Epithelial cell of proximal tubule (primary cell): ENCODE measurements at regions not wholly inside any gene's neighbourhood (a gene's known extent, or its start where the extent isn't known, plus 50 kb on each side); places are given as distances from the start of the nearest gene placed in this dataset.
A peak's percentile ranks its signal among the peaks of the same experiment; 100 is the strongest.
"Not testable (repeated sequence)": the region's sequence is repeated elsewhere in the genome, so short reads cannot be mapped to it uniquely, and the experiment has no call there.

Experiments
- DNase-seq: peaks from one replicate; pipeline ENCODE4 v3.0.0-alpha.2; 2011; ENCODE audit warnings: low read depth
- H3K4me3 ChIP-seq: 2 replicates; pipeline ENCODE4 v1.5.1; 2011; ENCODE audit warnings: low read depth, mild to moderate bottlenecking, low read length
- TF ChIP-seq, protein P1 (sequence below): conservative IDR thresholded peaks from 2 replicates; pipeline ENCODE4 v1.5.1; 2012; ENCODE audit warnings: low read depth, mild to moderate bottlenecking, low read length

DNA sequence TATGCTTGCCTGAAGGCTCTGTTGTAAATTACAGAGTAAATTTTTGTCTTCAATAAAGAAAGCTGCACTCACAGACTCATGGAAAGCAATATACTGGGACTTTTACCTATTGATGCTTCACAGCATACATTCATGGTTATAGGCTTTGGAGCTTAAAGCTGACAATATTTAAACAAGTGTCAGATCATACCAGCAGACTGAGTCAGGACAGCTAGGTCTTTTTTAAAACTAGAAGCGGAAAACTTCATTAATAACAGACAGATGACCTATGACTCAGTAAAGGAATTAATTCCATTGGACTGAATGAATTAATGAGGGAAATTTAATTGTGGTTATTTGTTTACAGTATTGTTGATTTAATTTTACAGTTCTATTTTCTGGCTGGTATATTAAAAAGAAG lies 165.8 kb upstream of the DGKB start:
- no peak overlapping the region for H3K4me3 ChIP-seq
- TF ChIP-seq, protein P1, sequence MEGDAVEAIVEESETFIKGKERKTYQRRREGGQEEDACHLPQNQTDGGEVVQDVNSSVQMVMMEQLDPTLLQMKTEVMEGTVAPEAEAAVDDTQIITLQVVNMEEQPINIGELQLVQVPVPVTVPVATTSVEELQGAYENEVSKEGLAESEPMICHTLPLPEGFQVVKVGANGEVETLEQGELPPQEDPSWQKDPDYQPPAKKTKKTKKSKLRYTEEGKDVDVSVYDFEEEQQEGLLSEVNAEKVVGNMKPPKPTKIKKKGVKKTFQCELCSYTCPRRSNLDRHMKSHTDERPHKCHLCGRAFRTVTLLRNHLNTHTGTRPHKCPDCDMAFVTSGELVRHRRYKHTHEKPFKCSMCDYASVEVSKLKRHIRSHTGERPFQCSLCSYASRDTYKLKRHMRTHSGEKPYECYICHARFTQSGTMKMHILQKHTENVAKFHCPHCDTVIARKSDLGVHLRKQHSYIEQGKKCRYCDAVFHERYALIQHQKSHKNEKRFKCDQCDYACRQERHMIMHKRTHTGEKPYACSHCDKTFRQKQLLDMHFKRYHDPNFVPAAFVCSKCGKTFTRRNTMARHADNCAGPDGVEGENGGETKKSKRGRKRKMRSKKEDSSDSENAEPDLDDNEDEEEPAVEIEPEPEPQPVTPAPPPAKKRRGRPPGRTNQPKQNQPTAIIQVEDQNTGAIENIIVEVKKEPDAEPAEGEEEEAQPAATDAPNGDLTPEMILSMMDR = no peak
- no peak for DNase-seq

DNA sequence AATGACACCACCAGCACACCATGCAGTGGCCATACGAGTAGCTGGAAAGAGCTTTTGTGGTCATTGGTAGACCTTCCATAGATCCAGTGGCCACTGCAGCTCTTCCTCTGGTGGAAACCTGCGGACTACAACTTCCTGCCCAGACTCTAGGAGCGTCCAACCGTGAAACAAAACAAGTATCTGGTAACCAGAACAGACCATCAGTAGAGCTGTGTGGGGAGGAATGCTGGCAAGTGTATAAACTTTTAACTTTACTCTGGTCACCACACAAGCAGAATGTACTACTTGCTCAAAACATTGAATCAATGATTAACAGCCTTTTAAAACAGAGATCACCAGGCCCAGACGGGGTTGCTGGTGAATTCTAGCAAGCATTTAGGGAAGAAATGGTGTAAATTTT lies 154.7 kb upstream of the DGKB start:
- TF ChIP-seq, protein P1 = no peak
- peak overlapping the region; percentile 30 for H3K4me3 ChIP-seq
- DNase-seq = peak; percentile 94

DNA sequence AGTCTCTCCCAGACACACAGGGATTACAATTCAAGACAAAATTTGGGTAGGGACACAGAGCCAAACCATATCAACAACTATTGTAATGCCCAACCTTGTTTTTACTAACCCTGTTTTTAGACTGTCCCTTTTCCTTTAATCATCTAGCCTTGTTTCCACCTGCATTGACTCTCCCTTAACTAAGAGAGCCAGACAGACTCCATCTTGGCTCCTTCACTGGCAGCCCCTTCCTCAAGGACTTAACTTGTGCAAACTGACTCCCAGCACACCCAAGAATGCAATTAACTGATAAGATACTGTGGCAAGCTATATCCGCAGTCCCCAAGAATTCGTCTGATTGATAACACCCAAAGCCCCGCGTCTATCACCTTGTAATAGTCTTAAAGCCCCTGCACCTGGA lies 151.8 kb upstream of the DGKB start:
- DNase-seq, H3K4me3 ChIP-seq: not testable (repeated sequence)

DNA sequence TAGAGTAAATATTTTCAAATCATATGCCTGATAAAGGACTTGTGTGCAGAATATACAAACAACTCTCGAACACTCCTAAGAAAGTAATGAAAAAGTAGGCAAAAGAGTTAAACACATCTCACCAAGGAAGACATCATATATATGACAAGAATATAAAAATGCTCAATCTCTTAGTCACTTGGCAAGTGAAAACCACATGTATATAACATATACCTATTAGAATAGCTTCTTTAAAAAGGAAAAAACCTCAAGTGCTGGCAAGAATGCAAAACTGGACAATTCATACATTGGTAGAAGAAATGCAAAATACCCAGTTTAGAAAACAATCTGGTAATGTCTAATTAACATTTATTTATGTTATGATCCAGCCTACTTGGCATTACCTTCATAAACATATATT lies 146.6 kb upstream of the DGKB start:
- H3K4me3 ChIP-seq = no peak overlapping the region
- DNase-seq = no peak
- TF ChIP-seq, protein P1 = no peak

DNA sequence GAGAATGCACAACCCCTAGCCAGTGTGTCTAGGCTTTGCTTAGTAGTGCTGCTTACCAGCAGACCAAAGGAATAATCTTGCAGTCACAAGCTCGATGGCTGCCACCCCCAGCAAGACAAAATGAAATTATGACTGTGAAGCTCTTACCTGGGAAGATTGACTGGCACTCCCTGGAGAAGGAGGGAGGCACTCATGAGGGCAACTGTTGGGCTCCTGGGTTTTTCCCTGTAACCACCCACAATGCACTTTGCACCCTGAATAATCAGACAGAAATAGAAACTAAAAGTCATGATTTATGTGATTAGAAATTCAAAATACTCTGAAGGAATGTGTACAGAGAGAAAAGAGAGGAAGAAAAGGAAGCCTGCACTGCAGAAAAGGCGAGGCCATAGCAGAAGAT lies 144.3 kb upstream of the DGKB start:
- TF ChIP-seq, protein P1 = no peak
- H3K4me3 ChIP-seq = no peak overlapping the region
- peak; percentile 23 for DNase-seq

DNA sequence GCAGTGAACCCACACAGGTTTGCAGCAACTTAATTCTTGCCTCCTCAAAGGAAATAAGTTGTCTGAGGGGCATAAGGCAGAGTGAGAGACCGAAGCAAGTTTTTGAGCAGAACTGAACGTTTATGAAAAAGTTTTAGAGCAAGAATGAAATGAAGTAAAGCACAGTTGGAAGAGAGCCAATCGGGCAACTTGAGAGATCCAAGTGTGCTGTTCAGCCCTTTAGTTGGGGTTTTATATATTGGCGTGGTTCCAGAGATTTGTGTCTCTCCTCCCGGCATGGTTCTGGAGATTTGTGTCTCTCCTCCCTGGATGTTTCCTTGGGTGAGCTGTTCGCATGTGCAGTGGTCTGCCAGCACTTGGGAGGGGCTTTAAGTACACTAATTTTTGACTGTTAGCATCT lies 141.4 kb upstream of the DGKB start:
- TF ChIP-seq, protein P1 = no peak
- no peak for DNase-seq
- H3K4me3 ChIP-seq = no peak overlapping the region

DNA sequence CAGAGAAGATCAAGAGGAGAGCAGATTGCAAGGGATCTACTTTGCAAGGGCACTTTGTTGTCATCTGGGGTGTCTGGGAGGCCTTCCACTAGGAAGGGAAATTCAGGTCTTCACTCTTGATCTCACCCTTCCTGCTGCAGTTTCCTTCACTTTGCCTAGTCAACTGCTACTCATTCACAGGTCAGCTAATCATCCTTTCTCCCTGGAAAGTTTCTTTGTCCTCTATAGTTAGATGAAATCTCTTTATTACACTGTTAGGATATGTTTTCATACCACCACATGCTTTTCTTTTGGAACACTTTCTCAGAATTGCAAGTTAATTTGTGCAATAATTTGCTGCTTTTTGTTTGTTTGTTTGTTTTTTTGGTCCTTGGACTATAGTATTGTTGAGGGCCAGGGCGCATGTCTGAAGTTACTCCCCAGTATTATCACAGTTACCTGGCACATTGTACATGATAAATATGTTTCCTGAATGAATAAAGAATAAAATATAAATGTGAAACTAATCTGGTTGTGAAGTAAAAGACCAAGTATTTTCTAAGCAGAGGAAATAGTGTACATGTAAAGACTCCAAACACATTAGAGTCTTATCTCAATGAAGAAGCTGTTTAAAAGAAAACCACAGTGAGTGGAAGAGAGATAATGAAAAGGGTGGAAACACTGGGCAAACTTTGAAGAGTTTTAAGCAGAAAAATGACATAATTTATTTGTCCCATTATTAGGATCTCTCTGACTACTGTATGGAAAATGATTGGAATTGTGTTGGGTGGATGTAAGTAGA lies 139.9 kb upstream of the DGKB start:
- DNase-seq = no peak
- TF ChIP-seq, protein P1 = no peak
- no peak overlapping the region for H3K4me3 ChIP-seq
